Left cardiac atrium (tissue), 4 donors: ENCODE measurements at regions not wholly inside any gene's neighbourhood (a gene's known extent, or its start where the extent isn't known, plus 50 kb on each side); places are given as distances from the start of the nearest gene placed in this dataset.

Experiments
- ATAC-seq, 2 donors: fragments of 200-7000 bp; cut with Tn5 transposase; one replicate each; pipeline ENCODE4 v1.9.1; 2020; ENCODE audit warnings: mild to moderate bottlenecking in 2 of 2, moderate library complexity in 2 of 2
- DNase-seq: peaks from one replicate; pipeline ENCODE4 v3.0.0-alpha.2; 2020
- intact Hi-C, 2 donors: fragments of 100-400 bp; cut with DNase I; formaldehyde crosslinking; loops; one replicate each; pipeline versions ENCODE4 v1.14.1 to v1.15.1; 2022 to 2023
- donor health status: DM: no; HTN: yes; CAD: no.
- donor health status: DM: no; HTN: yes; CAD: no; lungs with severe emphysema.
- donor health status: DM: yes; HTN: yes; CAD: no.
- donor health status: Dilated cardiomyopathy.

DNA sequence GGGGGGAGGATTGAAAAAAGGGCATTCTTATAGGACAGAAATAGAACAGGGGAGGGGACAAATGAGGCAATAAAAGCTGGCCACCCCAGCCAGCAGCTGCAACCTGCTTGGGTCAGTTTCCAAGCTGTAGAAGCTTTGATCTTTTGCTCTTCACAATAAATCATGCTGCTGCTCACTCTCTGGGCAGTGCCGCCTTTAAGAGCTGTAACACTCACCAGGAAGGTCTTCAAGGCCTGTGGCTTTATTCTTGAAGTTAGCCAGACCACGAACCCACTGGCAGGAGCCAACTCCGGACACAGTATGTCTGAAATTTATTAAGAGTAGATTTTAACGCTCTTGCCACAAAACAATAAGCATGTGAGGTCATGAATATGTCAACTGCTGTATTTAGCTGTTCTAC, 649.9 kb upstream of the RAB6C start:
- ATAC-seq = no peak
- intact Hi-C loops = no loop called here
- no peak for DNase-seq

DNA sequence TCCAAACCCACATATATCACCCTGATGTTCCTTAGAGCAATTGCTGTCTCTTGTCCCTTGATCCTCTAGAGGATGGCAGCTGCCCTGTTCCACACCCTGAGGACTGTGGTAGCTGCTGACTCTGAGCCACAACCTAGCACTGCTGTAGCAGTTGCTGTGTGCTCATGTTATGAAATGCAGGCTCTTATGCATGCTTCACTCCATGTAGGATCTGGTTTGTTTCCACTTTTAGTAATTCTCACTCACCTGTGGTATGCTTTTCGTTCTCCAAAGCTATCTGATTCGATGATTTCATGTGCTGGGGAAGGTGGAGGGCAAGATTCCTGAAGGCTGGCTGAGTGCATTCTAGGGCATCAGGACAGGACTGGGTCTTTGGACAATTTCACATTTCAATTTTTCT, 649.0 kb upstream of the RAB6C start:
- no peak for ATAC-seq
- no peak for DNase-seq
- intact Hi-C loops = no loop called here

DNA sequence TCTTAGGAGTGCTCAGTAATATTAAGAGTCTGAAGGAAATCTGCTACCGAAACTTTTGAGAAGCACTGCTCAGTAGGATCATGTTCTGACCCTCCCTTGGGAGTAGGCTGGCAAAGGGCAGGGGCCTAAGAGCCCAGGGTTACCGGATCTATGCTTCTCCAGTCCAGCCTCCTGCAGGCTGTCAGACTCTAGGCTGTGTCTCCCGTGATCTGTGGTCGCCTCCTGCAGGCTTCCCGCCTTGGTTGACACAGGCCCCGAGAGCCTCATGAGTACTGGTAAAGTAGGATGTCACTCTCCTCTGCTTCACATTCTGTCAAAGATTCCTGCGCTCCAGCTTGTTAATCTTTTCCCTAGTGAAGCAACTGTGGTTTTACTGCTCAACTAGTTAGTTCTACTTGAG, 647.8 kb upstream of the RAB6C start:
- DNase-seq (no peak), ATAC-seq (no peak)
- intact Hi-C loops = no loop called here

DNA sequence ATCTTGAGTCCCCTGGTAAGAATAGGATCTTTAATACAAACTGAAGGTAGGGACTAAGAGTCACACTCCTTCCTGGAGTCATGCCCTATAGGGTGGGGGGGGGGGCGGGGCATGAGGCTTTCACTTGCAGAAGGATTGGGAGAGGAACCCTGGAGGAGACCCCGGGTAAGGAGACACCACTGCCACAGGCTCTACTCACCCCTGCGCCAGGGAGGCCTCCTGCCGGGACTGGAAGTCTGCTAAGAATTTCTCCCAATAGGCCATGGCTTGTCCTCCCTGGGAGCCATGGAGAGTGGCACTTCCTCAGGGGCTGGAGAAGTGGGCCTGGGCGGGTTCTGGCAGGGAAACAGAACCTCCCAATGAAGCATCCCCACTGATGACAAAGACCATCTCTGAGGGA, 645.3 kb upstream of the RAB6C start:
- ATAC-seq (no peak), DNase-seq (no peak)
- intact Hi-C loops = no loop called here

DNA sequence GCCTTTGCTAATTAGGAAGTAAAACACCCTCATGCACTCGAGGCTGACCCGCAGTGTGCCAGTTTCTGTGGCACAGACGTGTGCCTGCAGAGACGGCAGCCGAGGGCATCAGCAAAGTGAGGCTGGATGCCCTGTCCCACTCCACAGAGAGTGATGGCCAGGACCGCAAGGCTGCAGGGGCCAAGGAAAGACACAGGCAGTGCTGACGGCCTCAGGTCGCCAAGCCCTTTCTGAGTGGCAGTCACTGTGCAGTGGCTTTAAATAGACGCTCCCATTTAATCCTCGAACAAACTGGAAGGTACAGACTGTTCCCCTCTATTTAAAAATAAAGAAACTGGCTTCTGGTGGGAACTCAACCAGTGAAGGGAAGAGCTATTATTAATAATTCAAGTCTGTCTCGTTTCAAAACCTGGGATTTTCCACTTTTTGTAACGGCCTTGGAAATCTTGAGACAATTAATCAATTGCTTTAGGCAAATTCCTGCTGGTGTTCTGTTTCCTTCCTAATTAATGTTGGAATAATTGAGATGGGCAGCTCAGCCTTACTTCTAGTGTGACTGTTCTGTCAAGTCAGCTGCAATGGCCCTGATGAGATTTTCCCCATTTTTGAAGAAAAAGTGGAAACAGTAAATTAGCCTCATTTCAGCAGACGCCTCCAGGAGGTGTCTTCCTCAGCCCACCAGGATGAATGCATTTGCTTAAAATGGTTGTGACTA, 644.6 kb upstream of the RAB6C start:
- intact Hi-C loops = no loop called here
- DNase-seq (no peak), ATAC-seq (peak; percentile 78 to 85)

DNA sequence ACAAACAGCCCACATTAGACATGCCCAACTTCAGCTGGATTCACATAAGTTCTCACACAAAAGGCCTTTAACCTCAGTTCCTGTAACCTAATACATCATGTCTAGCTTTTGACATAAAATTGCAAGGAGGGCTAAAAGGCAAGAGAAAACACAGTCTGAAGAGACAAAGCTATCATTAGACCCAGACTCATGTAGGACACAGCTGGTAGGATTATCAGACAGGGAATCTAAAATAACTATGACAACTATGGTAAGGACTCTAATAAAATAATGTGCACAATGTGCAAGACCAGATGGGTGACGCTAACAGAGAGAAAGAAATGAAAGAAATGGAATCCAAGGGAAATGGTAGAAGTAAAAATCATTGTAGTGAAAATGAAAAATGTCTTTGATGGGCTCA, 643.2 kb upstream of the RAB6C start:
- DNase-seq (no peak), ATAC-seq (no peak)
- intact Hi-C loops = no loop called here

DNA sequence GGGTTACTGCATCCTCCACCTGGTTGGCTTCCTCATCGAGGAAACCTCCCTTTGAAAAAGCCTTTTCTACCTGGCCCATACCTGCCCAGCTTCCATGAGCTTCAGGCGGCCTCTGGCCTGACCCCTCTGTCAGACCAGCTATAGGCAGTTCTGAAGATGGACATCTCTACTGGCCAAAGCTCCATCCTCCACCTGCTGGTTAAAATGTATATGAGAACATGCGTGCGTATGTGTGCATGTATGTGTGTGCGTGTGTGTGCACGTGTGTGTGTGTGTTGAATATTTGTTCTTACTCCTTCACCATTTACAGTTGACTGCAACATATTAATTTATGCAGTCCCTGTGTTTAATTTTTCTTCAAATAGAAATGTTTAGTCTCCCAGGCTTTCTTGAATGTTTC, 642.4 kb upstream of the RAB6C start:
- ATAC-seq (no peak), DNase-seq (no peak)
- intact Hi-C loops = no loop called here

DNA sequence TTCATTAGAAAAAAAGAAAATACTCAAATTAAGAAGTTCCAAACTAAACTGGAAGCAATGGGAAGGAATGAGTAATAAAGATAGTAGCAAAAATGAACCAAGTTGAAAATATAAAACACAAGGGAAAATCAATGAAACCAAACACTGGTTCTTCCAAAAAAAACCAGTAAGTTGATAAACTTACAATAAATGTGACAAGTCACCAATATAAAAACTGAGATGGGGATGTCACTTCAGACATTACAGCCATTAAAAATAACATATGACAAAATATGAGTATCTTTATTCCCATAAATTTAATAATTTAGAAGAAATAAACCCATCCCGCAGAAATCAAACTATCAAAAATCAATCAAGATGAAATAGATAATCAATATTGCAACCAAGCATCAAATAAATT, 633.9 kb upstream of the RAB6C start:
- intact Hi-C loops = no loop called here
- ATAC-seq (no peak), DNase-seq (no peak)

DNA sequence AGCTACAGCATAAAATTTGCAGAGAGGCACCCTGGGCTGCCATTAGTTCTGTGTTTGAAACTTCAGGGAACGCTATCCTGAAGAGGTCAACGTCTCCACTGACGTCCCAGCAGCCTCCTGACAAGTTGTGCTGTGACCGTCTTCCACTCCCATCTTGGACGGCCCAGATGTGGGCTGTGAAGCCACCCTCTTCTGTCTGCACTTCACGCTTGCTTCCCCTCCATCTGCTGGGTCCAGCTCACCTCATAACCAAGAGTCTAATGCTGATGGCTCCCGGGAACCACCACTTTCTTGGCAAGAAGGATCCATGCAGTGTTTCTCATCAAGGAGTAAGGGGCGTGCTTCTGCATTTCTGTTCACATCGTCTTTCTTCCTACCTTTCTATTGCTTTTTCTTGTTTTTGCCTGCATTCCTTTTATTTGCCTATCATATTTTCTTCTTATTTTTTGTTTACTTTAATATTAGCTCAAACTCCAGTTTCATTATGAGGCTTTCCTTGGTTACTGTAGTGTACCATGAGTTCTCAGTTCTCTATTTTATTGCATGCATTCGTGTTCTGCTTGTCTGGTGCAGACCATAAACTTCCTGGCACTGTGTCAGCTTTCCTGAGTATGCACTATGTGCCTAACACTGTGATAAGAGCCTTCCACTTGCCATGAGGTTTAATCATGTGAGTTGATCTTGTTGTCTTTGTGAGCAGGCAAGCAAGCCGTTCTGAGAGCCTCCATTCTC, 631.8 kb upstream of the RAB6C start:
- ATAC-seq (peak; percentile 30 to 47), DNase-seq (no peak)
- intact Hi-C loops = no loop called here

DNA sequence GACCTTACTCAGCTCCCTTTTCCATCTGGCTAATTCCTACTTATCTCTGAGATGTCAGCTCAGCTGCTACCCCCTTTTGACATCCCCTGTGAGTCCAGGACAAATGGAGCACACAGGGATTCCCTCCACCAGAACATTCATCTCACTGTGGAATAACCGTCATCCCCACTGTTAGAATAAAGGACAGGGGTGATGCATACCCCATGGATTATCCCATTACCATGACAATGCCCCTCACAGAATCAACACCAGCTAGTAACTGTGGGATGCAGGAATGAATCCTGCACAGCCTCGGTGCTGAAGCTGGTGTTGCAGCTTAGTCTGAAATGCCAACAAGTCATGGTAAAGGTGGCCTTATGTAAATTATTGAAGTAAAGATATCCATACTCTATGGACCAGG, 624.8 kb upstream of the RAB6C start:
- DNase-seq (no peak), ATAC-seq (no peak)
- intact Hi-C loops = no loop called here

DNA sequence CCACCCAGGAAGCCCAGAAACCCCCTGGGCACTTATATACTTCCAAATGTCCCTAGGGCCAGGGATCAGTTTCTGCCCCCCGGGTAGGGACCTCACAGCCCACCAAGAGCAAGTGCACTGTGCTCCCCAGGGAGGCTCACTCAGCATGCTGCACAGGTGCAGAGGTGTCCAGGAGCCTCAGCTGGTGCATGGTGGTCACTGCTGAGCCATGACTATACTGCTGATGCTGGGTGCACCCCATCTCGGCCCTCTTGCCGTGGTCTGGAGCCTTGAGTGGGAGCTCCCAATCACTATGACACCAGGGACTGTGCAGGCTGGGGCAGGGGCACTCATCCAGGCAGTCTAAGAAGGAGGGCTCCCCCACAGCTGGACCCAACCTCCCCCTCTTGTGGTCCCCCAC, 617.8 kb upstream of the RAB6C start:
- intact Hi-C loops = no loop called here
- no peak for ATAC-seq
- DNase-seq = no peak

DNA sequence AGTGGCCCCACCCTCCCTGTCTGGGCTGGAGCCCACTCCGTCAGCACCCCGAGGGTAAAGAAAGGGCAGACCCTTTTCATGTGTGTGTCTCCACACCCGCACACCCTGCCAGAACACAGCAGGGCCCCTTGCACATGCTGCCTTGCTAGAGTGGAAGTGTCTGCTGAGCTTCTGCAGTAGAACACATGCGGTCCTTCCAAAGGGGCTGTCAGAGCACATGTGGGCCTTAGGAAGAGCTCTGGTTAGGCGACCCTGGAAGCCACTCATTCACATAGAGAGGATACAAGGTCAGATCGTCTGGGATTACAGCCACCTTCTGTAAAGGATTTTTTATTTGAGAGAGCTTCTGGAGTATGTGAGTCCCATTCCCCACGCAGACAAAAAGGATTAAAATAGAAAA, 613.2 kb upstream of the RAB6C start:
- intact Hi-C loops = no loop called here
- ATAC-seq (no peak), DNase-seq (no peak)

DNA sequence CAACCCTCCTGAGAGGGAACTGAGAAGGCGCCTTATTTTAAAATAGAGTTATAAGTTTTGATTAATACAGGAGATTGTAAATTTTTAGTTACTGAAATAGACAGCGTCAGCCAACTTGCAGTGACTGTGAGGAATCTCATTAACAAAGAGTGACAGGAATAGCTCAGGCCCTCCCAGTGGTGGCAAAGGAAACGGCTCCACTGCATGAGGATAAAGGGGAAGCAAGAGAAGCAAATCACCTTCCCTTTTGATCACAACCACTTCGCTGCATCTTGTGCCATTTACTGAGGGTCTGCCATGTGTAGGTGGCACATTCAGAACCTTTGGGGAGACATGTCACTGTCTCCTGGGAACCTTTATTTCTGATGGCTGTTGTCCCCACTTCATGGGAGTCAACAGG, 612.4 kb upstream of the RAB6C start:
- DNase-seq (no peak), ATAC-seq (no peak)
- intact Hi-C loops = no loop called here

DNA sequence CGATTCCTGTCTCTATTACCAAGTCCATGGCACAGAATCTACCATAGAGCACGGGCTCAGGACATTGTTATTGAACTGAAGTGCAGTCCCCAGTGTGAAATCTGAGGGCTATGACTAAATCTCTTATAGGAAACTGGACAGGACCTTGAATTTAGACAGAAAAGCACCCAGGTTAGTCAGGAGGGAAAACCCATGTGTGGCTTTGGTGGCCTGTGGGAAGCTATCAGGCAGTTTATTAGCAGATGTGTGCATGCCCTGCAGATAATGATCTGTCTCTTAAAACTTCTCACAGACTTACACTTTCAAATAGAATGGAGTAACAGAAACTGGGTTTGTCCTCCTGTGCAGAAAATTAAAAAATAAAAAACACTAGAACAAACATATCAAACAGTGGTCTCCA, 610.0 kb upstream of the RAB6C start:
- ATAC-seq (no peak), DNase-seq (no peak)
- intact Hi-C loops = no loop called here

DNA sequence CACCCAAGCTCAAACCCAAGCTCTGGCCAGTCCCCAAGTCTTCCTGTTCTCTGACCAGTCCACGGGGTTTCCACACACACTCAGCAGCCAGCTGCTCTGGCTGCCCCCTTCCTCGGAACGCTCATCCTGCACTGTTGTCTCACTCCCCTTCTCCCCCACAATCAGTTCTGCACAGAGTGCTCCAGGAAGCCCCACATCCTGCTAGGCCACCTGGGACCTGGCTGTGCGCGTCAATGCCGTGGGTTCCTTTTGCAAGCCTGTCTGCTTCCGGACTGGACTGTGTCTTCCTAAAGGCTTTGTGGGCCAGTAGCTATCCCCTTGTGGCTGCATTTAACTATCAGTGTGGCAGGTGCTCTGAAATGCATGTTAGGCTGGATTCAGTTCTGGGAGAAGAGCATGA, 605.0 kb upstream of the RAB6C start:
- no peak for DNase-seq
- ATAC-seq = no peak
- intact Hi-C loops = no loop called here

DNA sequence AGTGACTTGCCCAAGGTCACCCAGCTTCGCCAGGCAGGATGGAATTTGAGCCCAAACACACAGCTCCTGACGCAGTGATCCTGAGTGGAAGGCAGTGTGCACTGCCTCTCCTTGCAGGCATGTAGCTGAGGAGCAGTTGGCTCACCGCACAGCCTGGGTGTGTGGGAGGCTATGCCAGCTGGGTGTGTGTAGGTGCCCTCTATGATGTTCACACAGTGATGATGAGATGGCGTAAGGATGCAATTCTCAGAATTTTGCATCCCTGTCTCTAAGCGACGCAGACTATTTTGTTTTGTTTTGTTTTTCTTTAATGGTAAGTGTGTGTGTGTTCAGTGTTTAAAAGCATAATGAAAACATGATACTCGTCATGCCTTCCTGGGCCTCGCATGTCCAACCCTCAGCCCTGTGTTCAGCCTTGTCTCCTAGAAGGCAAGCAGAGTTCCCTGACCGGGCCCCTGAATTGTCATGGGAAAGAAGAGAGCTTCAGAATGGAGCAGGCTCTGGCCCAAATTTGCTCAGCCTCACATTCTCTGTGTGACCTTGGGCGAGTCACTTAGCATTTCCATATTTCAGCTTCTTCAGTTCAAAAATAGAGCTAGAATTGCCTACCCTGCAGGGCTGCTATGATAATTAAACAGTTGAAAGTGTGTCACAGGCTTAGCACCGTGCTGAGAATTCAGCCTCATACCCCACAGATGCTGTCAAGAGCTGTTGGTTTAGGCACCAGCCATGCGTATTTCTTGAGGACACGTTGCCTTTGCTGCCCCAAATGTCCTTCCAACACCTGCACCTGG, 603.6 kb upstream of the RAB6C start:
- peak in 1 of 2 donors; percentile 66 for ATAC-seq
- intact Hi-C loops = no loop called here
- DNase-seq = no peak

DNA sequence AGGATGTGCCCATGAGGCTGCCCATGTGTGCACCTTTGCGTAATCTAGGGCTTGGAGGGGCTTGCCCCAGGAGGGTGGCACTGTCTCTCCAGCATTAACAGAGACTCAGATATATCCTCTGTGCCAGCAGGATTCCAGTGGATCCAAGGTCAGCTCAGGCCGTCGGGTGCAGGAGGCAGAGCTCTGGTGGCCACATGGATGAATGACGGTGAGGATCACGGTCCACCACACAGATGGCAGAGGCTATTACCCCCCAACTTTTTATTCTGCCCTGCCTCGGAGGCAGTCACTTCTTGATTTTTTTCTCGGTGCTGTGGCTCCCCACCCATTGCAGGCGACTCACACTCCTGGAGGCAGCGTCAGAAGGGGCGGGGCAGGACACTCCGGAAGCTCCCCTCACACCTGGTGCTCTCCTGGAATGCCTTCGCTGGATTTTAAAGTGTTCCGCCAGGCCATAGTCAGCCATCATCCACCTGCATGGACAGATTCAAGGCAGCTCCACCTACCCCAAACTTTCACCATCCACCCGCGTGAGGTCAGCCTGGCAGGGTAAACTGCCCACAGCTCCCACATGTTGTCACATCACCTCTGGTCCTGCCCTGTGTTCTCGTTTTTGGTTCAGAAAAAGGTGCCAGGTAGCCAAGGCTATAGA, 602.9 kb upstream of the RAB6C start:
- ATAC-seq = no peak
- intact Hi-C loops = no loop called here

DNA sequence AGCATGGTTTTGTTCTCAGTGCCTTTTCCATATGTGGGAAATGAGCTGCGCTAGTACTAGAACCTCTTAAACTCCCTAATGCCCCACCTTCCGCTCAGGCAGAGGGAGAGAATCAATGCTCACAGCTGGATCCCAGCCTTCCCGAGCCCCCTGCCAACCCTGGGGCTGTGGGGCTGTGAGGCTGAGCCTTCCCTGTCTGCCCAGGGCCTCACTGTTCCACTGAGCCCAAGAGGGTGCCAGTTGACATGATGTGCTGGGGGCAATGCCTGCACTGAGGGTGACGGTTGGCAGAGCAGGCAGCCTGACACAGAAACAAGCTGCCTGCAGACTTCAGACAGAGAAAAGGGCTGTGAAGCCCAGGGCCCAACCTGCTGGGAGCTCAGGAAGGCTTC, 602.4 kb upstream of the RAB6C start:
- no peak for ATAC-seq
- no peak for DNase-seq
- intact Hi-C loops = no loop called here

More for the DNA sequence above, 602.9 kb upstream of the RAB6C start:
- no peak for DNase-seq

DNA sequence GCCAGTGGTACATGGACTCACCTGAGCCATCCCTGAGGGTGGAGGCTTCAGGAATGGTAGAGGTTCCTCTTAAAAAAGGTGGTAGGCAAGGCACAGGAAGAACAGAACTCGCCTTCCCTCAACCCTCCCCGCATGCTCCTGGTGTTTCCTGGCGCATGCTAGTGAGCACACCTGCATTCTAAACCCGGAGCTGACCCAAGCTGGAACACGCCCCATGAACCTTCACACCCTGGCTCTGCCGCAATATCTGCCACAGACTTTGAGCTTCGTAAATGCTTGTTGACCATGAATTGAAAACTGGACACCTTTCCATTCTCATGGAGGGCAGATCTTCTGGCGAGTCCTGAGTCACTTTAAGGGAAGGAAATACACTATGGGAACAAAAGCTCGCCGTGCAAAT, 601.3 kb upstream of the RAB6C start:
- no peak for ATAC-seq
- intact Hi-C loops = no loop called here
- DNase-seq = no peak

DNA sequence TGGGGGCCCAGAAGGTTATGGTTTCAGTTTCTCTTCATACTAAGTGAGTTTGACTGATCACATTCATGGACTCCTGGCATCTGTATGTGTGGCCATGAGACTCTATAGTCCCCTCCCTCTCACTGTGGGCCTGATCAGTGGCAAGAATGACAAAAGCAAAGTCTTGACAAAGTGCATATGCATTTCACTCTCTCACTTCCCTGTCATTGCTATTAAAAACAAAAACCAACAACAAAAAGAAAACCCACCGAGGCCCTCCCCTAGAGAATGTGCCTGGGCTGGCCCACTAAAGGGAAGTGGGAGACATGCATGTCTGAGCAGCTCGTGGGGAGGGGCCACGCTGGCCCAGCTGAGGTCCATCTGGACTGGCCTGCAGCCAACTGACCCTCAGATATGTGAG, 600.1 kb upstream of the RAB6C start:
- ATAC-seq = no peak
- intact Hi-C loops = no loop called here
- no peak for DNase-seq
